ENCODE measurements at regions not wholly inside any gene's neighbourhood (a gene's known extent, or its start where the extent isn't known, plus 50 kb on each side); places are given as distances from the start of the nearest gene placed in this dataset.
"Not testable (repeated sequence)": the region's sequence is repeated elsewhere in the genome, so short reads cannot be mapped to it uniquely, and the experiment has no call there.

DNA sequence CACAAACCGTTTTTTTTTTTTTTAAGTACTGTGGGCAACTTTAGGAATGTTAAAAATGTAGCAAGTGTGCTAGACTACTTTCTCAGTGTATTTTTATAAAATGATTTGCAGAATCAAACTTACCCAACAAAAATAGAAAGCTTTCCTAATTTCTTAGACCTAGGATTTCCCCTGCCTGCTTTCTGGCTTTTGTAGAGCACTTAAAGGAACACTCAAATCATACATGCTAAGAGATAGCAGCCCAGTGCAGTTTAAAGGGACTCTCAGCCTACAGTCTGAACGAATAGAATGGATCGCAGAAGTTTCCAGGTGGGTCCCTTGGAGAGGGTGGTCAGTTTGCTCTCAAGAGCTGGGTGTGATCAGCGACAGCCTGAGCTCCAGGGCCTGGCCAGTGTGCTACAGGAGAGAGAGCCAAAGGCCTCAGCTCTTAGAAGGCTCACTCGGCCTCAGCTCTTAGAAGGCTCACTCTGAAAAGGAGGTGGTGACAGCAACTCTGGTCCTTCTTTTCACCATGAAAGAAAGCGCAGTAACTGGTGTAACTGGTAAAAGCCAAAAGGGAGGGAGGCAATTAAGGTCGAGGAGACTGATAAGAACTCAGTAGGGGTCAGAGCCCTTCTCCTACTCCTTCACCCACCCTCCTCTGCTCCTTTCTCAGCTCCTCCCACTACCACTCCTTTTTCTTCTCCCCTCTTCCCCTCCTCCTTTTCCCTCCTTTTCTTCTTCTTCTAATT, 142.4 kb downstream of the ZFP64 start:
- no peak for DNase-seq

GRCh38 chr20:52047811-52048764, 143.5 kb downstream of the ZFP64 start:
- no peak for DNase-seq

GRCh38 chr20:52041966-52042365, 149.6 kb downstream of the ZFP64 start:
- no peak for DNase-seq

DNA sequence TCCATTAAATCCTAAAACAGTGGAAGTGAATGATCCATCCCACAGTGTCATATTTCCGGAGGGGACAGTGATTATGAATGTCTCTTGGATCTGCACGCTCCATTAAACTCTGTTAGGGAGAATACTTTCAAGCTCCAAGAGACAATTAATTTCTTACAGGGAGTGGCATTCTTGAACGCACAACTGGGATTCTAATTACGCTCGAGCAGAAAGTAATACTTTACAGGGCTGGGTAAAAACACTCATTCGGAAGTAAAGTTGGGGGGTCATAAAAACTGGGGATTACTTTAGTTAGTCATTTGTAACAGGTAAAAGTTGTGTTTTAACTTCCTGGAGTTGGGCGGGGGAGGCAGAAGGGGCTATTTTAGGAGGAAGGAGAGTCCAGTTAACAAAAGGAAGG, 151.8 kb downstream of the ZFP64 start:
- no peak for DNase-seq

- not testable (repeated sequence) for DNase-seq
Observed at GRCh38 chr20:52038632-52039031, 152.9 kb downstream of the ZFP64 start.

DNA sequence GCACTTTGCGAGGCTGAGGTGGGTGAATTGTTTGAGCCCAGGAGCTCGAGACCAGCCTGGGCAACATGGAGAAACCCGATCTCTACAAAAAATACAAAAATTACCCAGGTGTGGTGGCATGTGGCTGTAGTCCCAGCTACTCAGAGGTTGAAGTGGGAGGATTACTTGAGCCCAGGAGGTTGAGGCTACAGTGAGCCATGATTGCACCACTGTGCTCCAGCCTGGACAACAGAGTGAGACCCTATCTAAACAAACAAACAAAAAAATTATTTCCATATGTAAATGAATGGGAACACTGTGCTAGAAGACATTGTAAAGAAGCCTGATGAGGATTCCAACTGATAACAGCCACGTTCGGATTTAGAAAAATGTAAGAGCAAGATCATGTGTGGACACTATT, 154.2 kb downstream of the ZFP64 start:
- no peak for DNase-seq

- DNase-seq = no peak
Observed at GRCh38 chr20:52035977-52036376, 155.6 kb downstream of the ZFP64 start.

- no peak for DNase-seq
Observed at GRCh38 chr20:52035498-52035897, 156.1 kb downstream of the ZFP64 start.

GRCh38 chr20:52034581-52034980, 157.0 kb downstream of the ZFP64 start:
- DNase-seq = no peak

DNA sequence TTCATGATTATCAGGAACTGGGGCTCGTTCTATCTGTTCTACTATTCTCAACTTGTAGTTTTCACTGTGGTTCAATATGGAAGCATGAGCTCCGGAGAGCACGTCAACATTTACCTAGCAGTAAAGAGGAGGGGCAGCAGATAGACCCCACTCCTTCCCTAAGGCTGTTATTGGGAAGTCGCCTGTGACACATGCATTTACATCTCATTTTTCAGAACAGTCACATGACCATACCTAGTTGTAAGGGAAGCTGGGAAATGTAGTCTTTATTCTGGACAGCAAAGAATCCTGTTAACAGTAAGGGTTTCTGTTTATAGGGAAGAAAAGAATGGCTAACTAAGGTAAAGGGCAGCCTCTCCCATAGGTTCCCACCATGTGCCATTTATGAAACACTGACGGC, 158.3 kb downstream of the ZFP64 start:
- no peak for DNase-seq

DNA sequence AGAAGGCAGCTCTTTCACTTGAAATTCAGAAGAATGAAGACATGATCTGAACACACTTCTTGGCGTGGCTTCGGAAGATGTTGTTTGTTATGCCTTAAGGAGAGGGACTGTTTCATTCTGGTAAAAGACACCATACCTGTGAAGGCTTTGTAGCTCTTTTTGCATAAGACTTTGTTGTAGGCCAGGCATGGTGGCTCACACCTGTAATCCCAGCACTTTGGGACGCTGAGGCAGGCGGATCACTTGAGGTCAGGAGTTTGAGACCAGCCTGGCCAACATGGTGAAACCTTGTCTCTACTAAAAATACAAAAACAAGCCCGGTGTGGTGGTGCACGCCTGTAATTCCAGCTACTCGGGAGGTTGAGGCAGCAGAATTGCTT, 159.3 kb downstream of the ZFP64 start:
- not testable (repeated sequence) for DNase-seq

GRCh38 chr20:52031563-52032303, 159.8 kb downstream of the ZFP64 start:
- DNase-seq = no peak

GRCh38 chr20:52031206-52031562, 160.4 kb downstream of the ZFP64 start:
- no peak for DNase-seq

DNA sequence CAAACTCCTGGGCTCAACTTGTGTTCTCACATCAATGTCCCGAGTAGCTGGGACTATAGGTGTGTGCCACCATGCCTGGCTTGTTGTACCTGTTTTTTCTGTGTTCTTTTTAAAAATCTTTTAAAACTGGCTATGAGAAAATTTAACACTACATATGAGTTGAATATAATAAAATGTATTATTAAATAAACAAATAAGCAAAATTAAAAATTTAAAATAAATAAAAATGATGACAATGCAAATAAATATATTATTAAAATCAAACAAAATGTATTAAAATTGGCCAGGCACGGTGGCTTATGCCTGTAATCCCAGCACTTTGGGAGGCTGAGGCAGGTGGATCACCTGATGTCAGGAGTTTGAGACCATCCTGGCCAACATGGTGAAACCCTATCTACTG, 162.4 kb downstream of the ZFP64 start:
- not testable (repeated sequence) for DNase-seq

DNA sequence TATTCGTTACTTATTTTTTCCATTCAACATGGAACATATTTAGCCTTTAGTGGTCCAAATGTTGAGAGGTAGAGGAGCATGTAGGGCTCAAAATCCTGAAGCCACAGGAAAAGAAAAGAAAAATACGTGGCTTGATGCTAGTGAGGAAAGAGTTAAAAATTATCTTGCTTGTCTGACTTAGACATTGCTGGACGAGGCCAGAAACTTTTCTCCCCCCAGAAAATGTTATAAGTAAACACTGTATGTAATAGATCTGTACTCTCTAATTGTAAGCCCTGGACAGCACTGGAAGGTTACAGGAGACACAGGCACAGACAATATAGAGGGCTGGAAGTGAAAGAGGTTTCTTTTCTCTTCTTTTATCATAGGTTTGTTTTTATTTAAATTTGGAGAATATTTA, 165.6 kb downstream of the ZFP64 start:
- no peak for DNase-seq

DNA sequence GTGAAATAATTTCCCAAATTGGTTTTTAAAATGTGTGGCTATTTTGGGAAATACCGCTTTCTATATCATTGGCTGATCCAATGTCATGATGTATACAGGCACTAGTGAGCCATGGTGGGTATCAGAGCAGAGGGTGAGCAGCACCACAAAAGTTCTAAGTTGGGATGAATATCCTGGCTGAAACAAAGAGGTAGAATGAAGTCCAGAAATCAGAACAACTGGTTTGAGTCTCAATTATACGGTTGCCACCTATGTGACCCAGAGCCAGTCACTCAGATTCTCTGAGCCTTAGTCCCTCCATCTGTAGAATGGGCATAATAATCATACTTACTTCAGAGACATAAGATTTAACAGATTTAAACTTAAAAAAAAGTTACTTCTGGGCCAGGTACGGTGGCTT, 172.3 kb downstream of the ZFP64 start:
- no peak for DNase-seq

- no peak for DNase-seq
Observed at GRCh38 chr20:52017669-52018317, 173.8 kb downstream of the ZFP64 start.

DNA sequence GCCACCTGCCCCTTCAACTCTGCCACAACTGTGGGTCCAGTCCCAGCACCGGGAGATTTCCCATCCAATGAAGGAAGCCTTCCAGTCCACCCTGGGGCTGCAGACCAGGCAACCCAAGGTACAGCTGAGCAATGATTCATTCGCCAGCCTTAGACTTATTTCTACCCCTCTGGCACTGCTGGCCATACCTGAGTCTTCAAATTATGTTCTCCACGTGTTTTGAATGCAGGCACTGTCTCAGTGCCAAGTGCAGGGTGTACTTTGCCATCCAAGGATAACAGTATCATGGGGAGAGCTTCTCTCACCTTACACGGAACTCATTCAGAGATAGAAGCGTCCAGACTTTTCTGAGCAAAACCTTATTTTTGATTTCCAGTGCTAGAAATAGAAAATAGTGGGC, 175.6 kb downstream of the ZFP64 start:
- no peak for DNase-seq

GRCh38 chr20:52015155-52015554, 176.4 kb downstream of the ZFP64 start:
- no peak for DNase-seq

GRCh38 chr20:52012079-52012478, 179.5 kb downstream of the ZFP64 start:
- DNase-seq = no peak

GRCh38 chr20:52011093-52011492, 180.5 kb downstream of the ZFP64 start:
- no peak for DNase-seq

- no peak for DNase-seq
Observed at GRCh38 chr20:52010541-52010940, 181.0 kb downstream of the ZFP64 start.

GRCh38 chr20:52008874-52009273, 182.7 kb downstream of the ZFP64 start:
- DNase-seq = no peak

All from NCI-H1436 treated with DMSO at 0.1 percent for 48 hours (cell line).